Thyroid gland (tissue), 4 donors: ENCODE measurements at regions not wholly inside any gene's neighbourhood (a gene's known extent, or its start where the extent isn't known, plus 50 kb on each side); places are given as distances from the start of the nearest gene placed in this dataset.

Experiments used
- POLR2A ChIP-seq, 2 donors: fragments of 450-650 bp; IDR thresholded peaks; one replicate each; pipeline ENCODE4 v1.6.1; 2017; ENCODE audit warnings: antibody characterized with exemption in 2 of 2, mild to moderate bottlenecking in 2 of 2, moderate library complexity in 1 of 2
- TF ChIP-seq, protein P1 (sequence below), 6 experiments: fragments of 200-600 bp in 3 of 6; fragments of 450-650 bp in 3 of 6; sonication (generic) in 3 of 6; IDR thresholded peaks; one replicate each; pipeline ENCODE4 v1.5.1; 2016 to 2019; ENCODE audit warnings: antibody characterized with exemption in 6 of 6, mild to moderate bottlenecking in 2 of 6, inconsistent platforms in 1 of 6, moderate library complexity in 1 of 6

DNA sequence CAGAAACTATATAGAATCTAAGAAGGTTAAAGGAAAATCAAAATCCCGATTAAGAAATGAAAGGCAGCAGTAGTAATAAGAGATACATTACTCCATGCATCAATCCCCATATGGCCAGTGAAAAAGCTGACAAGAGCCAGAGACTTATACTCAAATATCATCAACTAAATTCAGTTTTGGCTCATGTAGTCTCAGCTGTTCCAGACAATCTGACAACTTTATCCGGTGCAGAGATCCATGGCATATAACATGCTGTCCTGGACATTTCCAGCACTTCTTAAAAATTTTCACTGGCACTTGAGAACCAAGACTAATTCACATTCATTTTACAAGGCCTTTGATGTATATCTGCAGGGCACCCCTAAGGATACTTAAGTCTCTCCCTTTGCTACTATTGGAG lies 255.7 kb upstream of the KLHL1 start:
- TF ChIP-seq, protein P1, sequence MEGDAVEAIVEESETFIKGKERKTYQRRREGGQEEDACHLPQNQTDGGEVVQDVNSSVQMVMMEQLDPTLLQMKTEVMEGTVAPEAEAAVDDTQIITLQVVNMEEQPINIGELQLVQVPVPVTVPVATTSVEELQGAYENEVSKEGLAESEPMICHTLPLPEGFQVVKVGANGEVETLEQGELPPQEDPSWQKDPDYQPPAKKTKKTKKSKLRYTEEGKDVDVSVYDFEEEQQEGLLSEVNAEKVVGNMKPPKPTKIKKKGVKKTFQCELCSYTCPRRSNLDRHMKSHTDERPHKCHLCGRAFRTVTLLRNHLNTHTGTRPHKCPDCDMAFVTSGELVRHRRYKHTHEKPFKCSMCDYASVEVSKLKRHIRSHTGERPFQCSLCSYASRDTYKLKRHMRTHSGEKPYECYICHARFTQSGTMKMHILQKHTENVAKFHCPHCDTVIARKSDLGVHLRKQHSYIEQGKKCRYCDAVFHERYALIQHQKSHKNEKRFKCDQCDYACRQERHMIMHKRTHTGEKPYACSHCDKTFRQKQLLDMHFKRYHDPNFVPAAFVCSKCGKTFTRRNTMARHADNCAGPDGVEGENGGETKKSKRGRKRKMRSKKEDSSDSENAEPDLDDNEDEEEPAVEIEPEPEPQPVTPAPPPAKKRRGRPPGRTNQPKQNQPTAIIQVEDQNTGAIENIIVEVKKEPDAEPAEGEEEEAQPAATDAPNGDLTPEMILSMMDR (IDR thresholded peaks at IDR 0.05) = no peak
- no peak for TF ChIP-seq POLR2A (IDR thresholded peaks at IDR 0.05)
